Activated T-cell treated with anti-CD3 and anti-CD28 coated beads, Interleukin-2, amount 50 U/mL, for 4 hours (primary cell): ENCODE measurements at regions not wholly inside any gene's neighbourhood (a gene's known extent, or its start where the extent isn't known, plus 50 kb on each side); places are given as distances from the start of the nearest gene placed in this dataset.

Experiments
- ATAC-seq, 2 donors: fragments of 200-7000 bp; cut with Tn5 transposase; one replicate each; pipeline ENCODE4 v1.10.0; 2021
- DNase-seq: peaks from one replicate; pipeline ENCODE4 v3.0.0-alpha.2; 2020
- H3K27me3 Mint-ChIP-seq: one replicate; pipeline ENCODE4 v1.8.0; 2021; ENCODE audit warnings: low read depth, mixed read lengths
- H3K36me3 Mint-ChIP-seq: one replicate; pipeline ENCODE4 v1.8.0; 2022; ENCODE audit warnings: mixed read lengths; ENCODE audit not compliant: insufficient read depth
- H3K4me1 Mint-ChIP-seq: one replicate; pipeline ENCODE4 v1.8.0; 2021; ENCODE audit warnings: low read depth, mixed read lengths
- H3K4me3 Mint-ChIP-seq: one replicate; pipeline ENCODE4 v1.8.0; 2021; ENCODE audit warnings: mild to moderate bottlenecking, moderate library complexity, mixed read lengths
- H3K9me3 Mint-ChIP-seq: one replicate; pipeline ENCODE4 v1.8.0; 2021; ENCODE audit warnings: mixed read lengths

GRCh38 chr13:91085127-91085526, 262.4 kb upstream of the MIR17HG start:
- no peak for DNase-seq
- no peak for ATAC-seq
- no peaks in the 10 kb centered on the region for H3K4me1 Mint-ChIP-seq
- H3K27me3 Mint-ChIP-seq: no peaks in the 10 kb centered on the region
- no peaks in the 10 kb centered on the region for H3K36me3 Mint-ChIP-seq
- H3K9me3 Mint-ChIP-seq: no peaks in the 10 kb centered on the region
- no peak overlapping the region for H3K4me3 Mint-ChIP-seq

DNA sequence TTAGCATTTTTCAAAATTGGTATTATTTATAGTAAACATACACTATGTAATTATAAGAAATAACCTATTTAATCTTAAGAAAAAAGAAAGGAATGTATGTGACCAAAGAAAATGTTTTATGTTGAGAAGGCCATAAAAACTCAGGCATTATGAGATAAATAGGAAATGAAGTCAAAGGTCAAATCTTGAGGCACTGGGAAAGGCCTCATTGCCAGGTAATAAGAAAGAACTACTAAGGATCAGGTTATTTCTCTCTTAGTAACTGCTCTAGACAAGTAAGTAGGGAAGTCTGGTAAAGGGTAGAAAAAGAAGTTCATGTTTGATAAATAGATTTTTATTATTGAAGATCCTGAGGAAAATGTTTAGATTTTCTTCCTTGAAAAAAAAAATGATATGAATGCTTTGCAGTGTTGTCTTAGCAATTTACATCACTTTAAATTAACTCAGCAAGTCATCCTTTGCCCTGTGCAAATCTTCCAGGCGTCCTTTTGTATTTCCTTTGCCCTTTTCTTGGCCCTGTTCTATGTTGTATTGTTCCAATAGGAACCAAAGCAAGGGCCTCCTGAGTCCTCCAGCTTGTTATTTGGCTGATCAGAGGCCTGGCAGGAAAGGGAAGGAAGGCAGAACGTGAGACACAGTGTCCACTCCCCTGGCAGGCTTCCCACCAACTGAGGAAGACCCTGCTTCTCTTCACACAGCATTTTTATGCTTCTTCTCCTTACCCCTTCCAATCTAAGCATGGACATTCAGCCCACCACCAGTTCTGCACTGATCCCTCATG, 260.4 kb upstream of the MIR17HG start:
- no peak for ATAC-seq
- no peaks in the 10 kb centered on the region for H3K4me1 Mint-ChIP-seq
- no peaks in the 10 kb centered on the region for H3K36me3 Mint-ChIP-seq
- H3K9me3 Mint-ChIP-seq: no peaks in the 10 kb centered on the region
- no peak overlapping the region for H3K4me3 Mint-ChIP-seq
- H3K27me3 Mint-ChIP-seq: no peaks in the 10 kb centered on the region
- DNase-seq: no peak

- Mint-ChIP-seq H3K9me3 (no peaks in the 10 kb centered on the region), H3K27me3 (peaks cover 3% of the 10 kb centered on the region), H3K4me3 (no peak overlapping the region), H3K36me3 (no peaks in the 10 kb centered on the region), H3K4me1 (no peaks in the 10 kb centered on the region)
- no peak for DNase-seq
- no peak for ATAC-seq
Measured at GRCh38 chr13:91097269-91097668, 250.2 kb upstream of the MIR17HG start.

GRCh38 chr13:91099877-91100276, 247.6 kb upstream of the MIR17HG start:
- Mint-ChIP-seq H3K9me3 (no peaks in the 10 kb centered on the region), H3K27me3 (peaks cover 3% of the 10 kb centered on the region), H3K36me3 (no peaks in the 10 kb centered on the region), H3K4me1 (no peaks in the 10 kb centered on the region), H3K4me3 (no peak overlapping the region)
- ATAC-seq (no peak), DNase-seq (no peak)

GRCh38 chr13:91100944-91101343, 246.5 kb upstream of the MIR17HG start:
- Mint-ChIP-seq H3K9me3 (no peaks in the 10 kb centered on the region), H3K4me1 (no peaks in the 10 kb centered on the region), H3K36me3 (no peaks in the 10 kb centered on the region), H3K4me3 (no peak overlapping the region), H3K27me3 (peaks cover 3% of the 10 kb centered on the region)
- DNase-seq: no peak
- no peak for ATAC-seq

DNA sequence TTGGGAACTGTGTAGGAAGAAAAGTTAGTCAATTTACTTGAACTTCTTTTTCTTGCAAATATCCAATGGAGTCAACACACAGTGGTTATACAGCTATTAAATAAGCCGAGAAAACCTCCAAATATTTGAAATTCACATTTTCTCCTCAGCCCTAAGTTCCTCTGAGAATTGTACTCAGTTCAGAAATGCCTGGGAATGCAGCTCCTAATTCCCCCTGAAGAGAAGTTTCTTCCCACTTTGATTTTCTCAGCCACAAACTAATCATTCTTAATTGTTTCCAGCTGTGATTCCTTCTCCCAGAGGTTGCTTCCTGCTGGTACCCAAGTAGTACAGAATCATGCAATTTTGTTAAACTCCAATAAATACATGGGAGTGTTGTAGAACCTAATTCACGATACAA, 246.1 kb upstream of the MIR17HG start:
- no peak for DNase-seq
- no peaks in the 10 kb centered on the region for H3K4me1 Mint-ChIP-seq
- no peak overlapping the region for H3K4me3 Mint-ChIP-seq
- H3K36me3 Mint-ChIP-seq: no peaks in the 10 kb centered on the region
- H3K9me3 Mint-ChIP-seq: no peaks in the 10 kb centered on the region
- H3K27me3 Mint-ChIP-seq: peaks cover 3% of the 10 kb centered on the region
- no peak for ATAC-seq

GRCh38 chr13:91105270-91105669, 242.2 kb upstream of the MIR17HG start:
- H3K9me3 Mint-ChIP-seq: no peaks in the 10 kb centered on the region
- peaks cover 3% of the 10 kb centered on the region for H3K27me3 Mint-ChIP-seq
- H3K36me3 Mint-ChIP-seq: no peaks in the 10 kb centered on the region
- H3K4me1 Mint-ChIP-seq: no peaks in the 10 kb centered on the region
- ATAC-seq (no peak), DNase-seq (no peak)
- H3K4me3 Mint-ChIP-seq: no peak overlapping the region

DNA sequence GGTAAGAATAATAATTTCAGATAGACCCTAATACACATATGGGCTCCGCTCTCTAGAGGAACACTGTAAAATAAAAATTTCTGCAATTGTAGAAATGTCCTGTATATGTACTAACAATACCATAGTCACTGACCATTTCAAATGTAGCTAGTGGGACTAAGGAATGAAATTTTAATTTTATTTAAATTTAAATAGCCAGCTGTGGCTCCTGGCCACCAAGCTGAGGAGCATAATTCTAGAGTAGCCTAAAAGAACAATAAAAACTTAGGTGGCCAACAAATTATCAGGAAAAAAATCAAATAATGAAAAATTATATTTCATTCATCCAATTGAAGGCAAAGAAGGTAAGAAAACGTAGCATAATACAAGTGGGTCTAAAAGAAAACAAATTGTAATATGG, 240.9 kb upstream of the MIR17HG start:
- no peak for ATAC-seq
- Mint-ChIP-seq H3K9me3 (no peaks in the 10 kb centered on the region), H3K4me3 (no peak overlapping the region), H3K4me1 (no peaks in the 10 kb centered on the region), H3K36me3 (no peaks in the 10 kb centered on the region), H3K27me3 (peaks cover 1% of the 10 kb centered on the region)
- no peak for DNase-seq

DNA sequence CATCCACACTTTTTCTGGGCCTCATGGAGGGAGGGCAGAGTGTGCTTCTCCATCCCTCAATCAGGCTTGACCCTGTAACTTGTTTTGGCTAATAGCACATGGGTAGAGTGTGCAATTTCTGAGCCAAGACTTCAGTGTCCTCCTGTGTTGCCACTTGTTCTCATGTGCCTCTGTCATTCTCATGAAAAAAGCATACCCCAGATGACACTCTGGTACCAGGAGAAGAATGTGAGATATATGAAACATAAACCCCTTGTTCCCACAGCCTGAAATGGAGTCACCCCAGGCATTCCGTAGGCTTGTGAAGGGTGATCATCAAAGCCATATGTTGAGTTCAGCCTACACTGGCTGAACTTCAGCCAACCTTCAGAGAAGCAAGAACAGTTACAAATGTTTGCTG, 239.2 kb upstream of the MIR17HG start:
- Mint-ChIP-seq H3K27me3 (no peaks in the 10 kb centered on the region), H3K9me3 (no peaks in the 10 kb centered on the region), H3K4me3 (no peak overlapping the region), H3K4me1 (no peaks in the 10 kb centered on the region), H3K36me3 (no peaks in the 10 kb centered on the region)
- ATAC-seq (no peak), DNase-seq (no peak)

- H3K27me3 Mint-ChIP-seq: peaks cover 3% of the 10 kb centered on the region
- H3K9me3 Mint-ChIP-seq: no peaks in the 10 kb centered on the region
- no peaks in the 10 kb centered on the region for H3K4me1 Mint-ChIP-seq
- no peak for ATAC-seq
- H3K36me3 Mint-ChIP-seq: no peaks in the 10 kb centered on the region
- no peak overlapping the region for H3K4me3 Mint-ChIP-seq
- no peak for DNase-seq
Measured at GRCh38 chr13:91111476-91112200, 235.8 kb upstream of the MIR17HG start.

DNA sequence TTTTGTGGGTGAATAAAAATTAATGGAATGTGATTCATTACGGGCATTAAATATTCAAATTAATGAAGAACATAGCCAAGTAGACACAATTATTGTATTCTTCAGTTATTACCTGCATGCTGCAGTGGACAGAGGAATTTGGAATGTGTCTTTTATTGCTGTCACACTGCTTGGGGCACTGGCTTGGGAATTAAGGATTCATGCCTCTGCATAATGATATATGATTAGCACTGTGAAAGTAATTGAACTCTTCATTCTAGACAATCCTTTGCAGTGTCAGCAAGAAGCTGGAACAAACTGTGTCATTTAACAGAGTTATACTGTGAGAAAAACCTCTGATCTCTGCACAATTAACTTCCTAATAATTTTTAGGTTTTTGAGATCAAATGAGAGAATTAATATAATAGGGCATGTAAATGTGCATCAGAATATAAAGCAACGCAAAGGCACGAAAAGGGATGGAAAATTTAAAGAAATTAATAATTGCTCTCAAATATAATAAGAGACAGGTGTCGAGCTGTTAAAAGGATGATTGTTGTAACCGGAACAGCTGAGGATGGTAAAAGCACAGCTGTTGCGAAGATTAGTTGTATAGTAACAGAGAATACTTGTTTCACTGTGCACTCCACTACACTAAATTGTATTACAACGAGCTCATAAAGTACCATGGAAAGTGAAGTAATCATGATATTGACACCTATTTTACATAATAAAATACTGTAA, 235.1 kb upstream of the MIR17HG start:
- no peaks in the 10 kb centered on the region for H3K9me3 Mint-ChIP-seq
- ATAC-seq (no peak), DNase-seq (no peak)
- H3K36me3 Mint-ChIP-seq: no peaks in the 10 kb centered on the region
- no peaks in the 10 kb centered on the region for H3K4me1 Mint-ChIP-seq
- H3K4me3 Mint-ChIP-seq: no peak overlapping the region
- peaks cover 3% of the 10 kb centered on the region for H3K27me3 Mint-ChIP-seq

- Mint-ChIP-seq H3K9me3 (no peaks in the 10 kb centered on the region), H3K27me3 (peaks cover 3% of the 10 kb centered on the region), H3K36me3 (no peaks in the 10 kb centered on the region), H3K4me1 (no peaks in the 10 kb centered on the region), H3K4me3 (no peak overlapping the region)
- DNase-seq (no peak), ATAC-seq (no peak)
Measured at GRCh38 chr13:91112924-91113277, 234.6 kb upstream of the MIR17HG start.

- H3K4me1 Mint-ChIP-seq: no peaks in the 10 kb centered on the region
- H3K9me3 Mint-ChIP-seq: no peaks in the 10 kb centered on the region
- no peak for DNase-seq
- ATAC-seq: no peak
- H3K4me3 Mint-ChIP-seq: no peak overlapping the region
- no peaks in the 10 kb centered on the region for H3K36me3 Mint-ChIP-seq
- peaks cover 3% of the 10 kb centered on the region for H3K27me3 Mint-ChIP-seq
Measured at GRCh38 chr13:91115776-91116175, 231.7 kb upstream of the MIR17HG start.

DNA sequence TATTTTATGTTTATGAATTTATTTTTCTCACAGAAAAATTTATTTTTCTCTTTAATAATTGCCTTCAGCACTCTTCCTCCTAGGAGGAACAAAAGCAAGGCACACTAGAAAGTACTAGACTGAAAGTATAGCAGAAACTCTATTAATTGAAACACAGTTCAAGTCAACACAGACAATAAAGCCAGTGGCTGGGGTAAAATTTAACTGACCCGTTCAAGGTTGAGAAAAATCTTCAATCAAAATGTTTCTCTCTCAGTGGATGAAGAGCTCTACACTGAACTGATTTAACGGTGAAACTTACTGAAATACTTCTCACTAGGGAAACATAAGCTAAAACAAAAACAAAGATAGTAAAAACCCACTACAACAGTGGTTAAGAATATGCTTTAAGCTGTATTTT, 230.1 kb upstream of the MIR17HG start:
- Mint-ChIP-seq H3K27me3 (peaks cover 3% of the 10 kb centered on the region), H3K36me3 (no peaks in the 10 kb centered on the region), H3K4me1 (no peaks in the 10 kb centered on the region), H3K4me3 (no peak overlapping the region), H3K9me3 (no peaks in the 10 kb centered on the region)
- DNase-seq (no peak), ATAC-seq (no peak)

DNA sequence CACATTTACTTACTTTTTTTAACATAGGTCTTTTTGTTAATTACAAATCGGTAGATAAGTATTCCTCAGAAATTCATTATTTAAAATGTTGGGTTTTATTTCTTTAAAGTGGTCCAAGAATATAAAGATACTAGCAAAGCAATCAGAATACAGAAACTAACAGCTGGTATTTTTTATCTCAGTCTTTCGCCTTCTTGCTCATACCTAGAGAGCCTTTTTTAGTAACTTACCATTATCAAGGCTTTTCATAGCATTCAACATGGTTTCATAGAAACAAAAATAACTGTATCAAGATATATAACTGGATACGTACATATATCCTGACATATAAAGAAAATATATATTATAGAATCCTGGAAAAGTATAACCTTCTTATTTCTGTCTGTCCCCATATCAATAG, 227.8 kb upstream of the MIR17HG start:
- ATAC-seq: no peak
- H3K36me3 Mint-ChIP-seq: no peaks in the 10 kb centered on the region
- DNase-seq: no peak
- H3K27me3 Mint-ChIP-seq: peaks cover 3% of the 10 kb centered on the region
- H3K4me3 Mint-ChIP-seq: no peak overlapping the region
- H3K9me3 Mint-ChIP-seq: no peaks in the 10 kb centered on the region
- no peaks in the 10 kb centered on the region for H3K4me1 Mint-ChIP-seq
